CD4-positive, alpha-beta T cell treated with Interleukin-1 beta for 1 hour (primary cell): ENCODE measurements at regions not wholly inside any gene's neighbourhood (a gene's known extent, or its start where the extent isn't known, plus 50 kb on each side); places are given as distances from the start of the nearest gene placed in this dataset.

Experiments used
- DNase-seq, 2 donors: peaks; one replicate each; pipeline ENCODE4 v3.0.0-alpha.2; 2020 to 2022

DNA sequence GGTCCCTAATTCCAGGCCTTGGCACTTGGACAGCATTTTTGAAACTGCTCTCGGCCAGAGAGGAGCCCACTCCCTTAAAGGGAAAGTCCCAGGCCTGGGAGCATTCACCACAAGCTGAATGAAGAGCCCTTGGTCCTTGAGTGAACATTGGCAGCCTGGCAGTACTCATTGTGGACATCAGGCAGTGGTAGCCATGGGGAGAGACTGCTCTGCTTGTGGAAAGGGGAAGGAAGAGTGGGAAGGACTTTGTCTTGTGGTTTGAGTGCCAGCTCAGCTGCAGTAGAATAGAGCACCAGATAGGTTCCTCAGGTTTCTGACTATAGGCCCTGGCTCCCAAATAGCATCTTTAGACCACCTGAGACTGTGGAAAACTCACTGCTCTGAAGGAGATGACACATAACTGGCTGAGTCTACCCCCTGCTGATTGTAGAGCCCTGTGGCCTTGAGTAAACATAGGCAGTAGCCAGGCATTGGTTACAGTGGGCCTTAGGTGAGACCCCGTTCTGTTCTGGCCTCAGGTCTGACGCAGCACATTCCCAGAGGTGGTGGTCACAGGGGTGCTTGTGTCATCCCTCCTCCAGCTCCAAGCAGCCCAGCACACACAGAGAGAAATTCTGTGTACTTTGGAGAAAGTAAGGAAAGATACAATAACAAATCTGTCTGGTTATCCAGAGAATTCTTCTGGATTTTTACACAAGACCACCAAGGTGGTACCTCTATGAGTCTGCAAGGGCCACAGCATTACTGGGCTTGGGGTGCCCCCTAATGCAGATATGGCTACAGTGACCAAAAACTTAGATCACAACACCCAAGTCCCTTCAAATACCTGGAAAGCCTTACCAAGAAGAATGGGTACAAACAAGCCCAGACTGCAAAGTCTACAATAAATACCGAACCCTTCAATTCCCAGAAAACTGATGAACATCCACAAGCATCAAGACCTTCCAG, 153.8 kb downstream of the GNAI1 start:
- DNase-seq: no peak

DNA sequence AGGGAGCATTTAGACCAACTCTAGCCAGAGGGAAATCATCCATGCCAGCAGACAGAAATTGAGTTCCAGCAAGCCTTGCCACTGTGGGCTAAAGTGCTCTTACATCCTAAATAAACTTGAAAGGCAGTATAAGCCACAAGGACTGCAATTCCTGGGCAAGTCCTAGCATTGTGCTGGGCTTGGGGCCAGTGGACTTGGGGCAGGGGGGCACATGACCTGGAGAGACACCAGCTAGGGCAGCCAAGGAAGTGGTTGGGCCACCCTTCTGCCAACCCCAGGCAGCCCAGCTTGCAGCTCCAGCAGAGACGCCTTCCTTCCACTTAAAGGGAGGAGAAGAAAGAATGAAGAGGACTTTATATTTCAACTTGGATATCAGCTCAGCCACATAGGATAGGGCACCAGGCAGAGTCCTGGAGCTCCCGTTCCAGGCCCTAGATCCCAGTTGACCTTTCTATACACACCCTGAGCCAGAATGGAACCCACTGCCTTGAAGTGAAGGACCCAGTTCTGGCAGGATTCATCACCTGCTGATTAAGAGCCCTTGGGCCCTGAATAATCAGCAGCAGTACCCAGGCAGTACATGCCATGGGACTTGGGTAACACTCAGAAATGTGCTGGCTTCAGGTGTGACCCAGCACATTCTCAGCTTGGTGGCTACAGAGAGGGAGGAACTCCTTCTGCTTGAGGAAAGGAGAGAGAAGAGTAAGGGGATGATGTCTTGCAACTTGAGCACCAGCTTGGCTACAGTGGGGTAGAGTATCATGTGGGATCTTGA, 153.0 kb downstream of the GNAI1 start:
- no peak for DNase-seq

DNA sequence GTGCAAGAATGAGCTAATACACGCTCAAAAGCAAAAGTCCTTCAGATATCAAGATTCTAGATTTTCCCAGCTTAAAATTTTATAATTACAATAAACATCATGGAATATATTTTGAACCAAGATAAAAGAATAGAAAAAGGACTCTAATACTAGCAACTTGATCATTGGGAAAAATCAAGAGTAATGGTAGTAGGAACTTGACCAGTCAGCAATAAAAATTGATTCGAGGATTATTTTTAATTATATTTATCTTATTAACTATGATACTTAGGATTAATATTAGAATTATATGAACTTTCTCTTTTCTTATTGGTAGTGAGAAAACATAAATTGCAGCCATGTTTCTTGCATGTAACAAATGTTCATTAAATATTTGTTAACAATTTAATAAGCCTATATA, 152.0 kb downstream of the GNAI1 start:
- no peak for DNase-seq

- no peak for DNase-seq
Measured at GRCh38 chr7:80284855-80285254, 150.2 kb downstream of the GNAI1 start.

GRCh38 chr7:80279760-80280159, 145.1 kb downstream of the GNAI1 start:
- DNase-seq: no peak

DNA sequence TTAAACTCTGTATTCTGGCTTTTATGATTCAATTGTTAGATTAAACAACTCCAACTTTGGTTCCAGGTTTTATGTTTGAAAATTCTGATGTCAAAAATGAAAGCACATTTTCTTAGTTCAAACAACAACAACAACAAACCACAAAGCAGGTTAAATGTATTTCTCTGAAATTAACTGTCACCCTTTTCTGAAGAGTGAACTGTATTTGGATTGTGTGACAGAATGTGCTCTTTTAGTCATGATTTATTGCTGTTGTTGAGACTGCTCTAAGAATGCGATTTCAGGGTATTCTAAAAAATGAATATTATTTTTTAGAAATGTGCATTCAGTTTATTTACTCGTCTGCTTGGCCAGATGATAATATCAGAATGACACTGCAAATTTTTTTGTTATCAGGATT, 144.1 kb downstream of the GNAI1 start:
- no peak for DNase-seq

DNA sequence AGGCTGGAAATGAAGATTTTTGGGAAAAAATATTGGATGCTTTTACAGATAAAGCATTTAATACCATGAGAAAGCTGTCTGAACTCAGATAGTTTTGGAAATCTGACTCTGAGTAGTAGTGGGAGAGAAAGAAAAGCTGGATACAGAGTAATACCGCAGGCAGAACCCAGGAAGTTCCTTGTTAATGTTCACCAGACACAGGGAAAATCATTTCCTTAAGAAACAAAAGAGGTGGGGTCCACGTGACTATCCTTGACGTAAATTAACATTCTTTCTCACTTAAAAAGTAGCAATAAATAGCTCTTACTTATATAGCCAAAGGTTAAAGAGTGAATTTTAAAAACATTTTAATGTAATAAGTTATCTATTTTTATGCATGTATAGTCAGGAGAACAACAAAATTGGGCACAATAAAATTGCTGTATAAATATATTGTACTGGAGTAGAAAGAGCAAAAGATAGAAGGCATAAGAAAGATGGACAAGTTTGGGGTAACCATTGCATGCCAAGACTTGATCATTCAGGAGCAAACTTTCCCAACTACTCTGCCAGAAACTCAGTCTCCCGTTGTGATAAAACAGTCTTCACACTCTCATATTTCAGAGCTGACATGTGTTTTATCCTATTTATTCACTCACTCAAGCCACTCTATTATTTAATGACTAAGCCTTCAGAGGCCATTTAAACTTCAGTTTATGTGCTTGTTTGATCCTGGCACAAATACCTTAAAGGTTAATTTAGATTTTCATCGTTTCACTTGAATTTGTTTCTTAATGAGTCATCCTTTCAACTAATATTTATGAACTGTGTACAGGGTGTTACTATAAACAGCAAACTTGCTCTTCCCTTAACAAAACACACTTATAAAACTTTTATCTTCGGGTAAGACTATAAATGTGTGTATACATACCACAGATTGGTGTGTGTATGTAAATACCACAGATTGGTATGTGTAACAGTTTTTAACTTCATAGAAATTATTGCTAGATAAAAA, 143.1 kb downstream of the GNAI1 start:
- no peak for DNase-seq
